Neural cell (in vitro differentiated cells): ENCODE measurements at regions not wholly inside any gene's neighbourhood (a gene's known extent, or its start where the extent isn't known, plus 50 kb on each side); places are given as distances from the start of the nearest gene placed in this dataset.

Experiments
- H2AFZ ChIP-seq: fragments of 200-600, 300-800 bp; sonication (generic), shearing (Covaris generic); 2 replicates; pipeline ENCODE4 v1.6.0; 2014; ENCODE audit warnings: low read depth, mild to moderate bottlenecking, antibody characterized with exemption, low read length, moderate library complexity
- H3F3A ChIP-seq: fragments of 200-600 bp; shearing (Covaris generic); 2 replicates; pipeline ENCODE4 v1.6.1; 2016; ENCODE audit warnings: mild to moderate bottlenecking, moderate library complexity, mixed read lengths, antibody characterized with exemption, low read length; ENCODE audit not compliant: insufficient read depth, poor library complexity, severe bottlenecking
- H3K27ac ChIP-seq: fragments of 200-600, 300-800 bp; sonication (generic), shearing (Covaris generic); 2 replicates; pipeline ENCODE4 v1.5.1; 2014; ENCODE audit warnings: mild to moderate bottlenecking, low read length, moderate library complexity
- H3K27me3 ChIP-seq: fragments of 300-800, 200-600 bp; sonication (generic), shearing (Covaris generic); 2 replicates; pipeline ENCODE4 v1.6.0; 2014; ENCODE audit warnings: mild to moderate bottlenecking, low read depth, low read length, moderate library complexity; ENCODE audit not compliant: insufficient read depth
- H3K36me3 ChIP-seq: fragments of 300-800, 200-600 bp; sonication (generic), shearing (Covaris generic); 2 replicates; pipeline ENCODE4 v1.5.1; 2014; ENCODE audit warnings: mild to moderate bottlenecking, antibody characterized with exemption, low read length, moderate library complexity; ENCODE audit not compliant: insufficient read depth
- H3K4me2 ChIP-seq: fragments of 300-800, 200-600 bp; sonication (generic), shearing (Covaris generic); 2 replicates; pipeline ENCODE4 v1.6.0; 2014; ENCODE audit warnings: mild to moderate bottlenecking, low read length
- H3K4me3 ChIP-seq: fragments of 300-800, 200-600 bp; sonication (generic), shearing (Covaris generic); 2 replicates; pipeline ENCODE4 v1.5.1; 2014; ENCODE audit warnings: mild to moderate bottlenecking, low read length, moderate library complexity
- H3K79me2 ChIP-seq: fragments of 200-600 bp; shearing (Covaris generic); replicated peaks from 2 replicates; pipeline ENCODE4 v1.6.0; 2014; ENCODE audit warnings: mild to moderate bottlenecking, low read length, moderate library complexity; ENCODE audit not compliant: insufficient read depth
- H3K9ac ChIP-seq: fragments of 300-800, 200-600 bp; sonication (generic), shearing (Covaris generic); 2 replicates; pipeline ENCODE4 v1.6.1; 2016; ENCODE audit warnings: mild to moderate bottlenecking, low read length, mixed read lengths
- H3K9me2 ChIP-seq: fragments of 200-600 bp; shearing (Covaris generic); 2 replicates; pipeline ENCODE4 v1.6.1; 2016; ENCODE audit warnings: mild to moderate bottlenecking, low read length, mixed read lengths; ENCODE audit not compliant: insufficient read depth
- H3K9me3 ChIP-seq: fragments of 200-600, 300-800 bp; sonication (generic), shearing (Covaris generic); 2 replicates; pipeline ENCODE4 v1.6.1; 2016; ENCODE audit warnings: mild to moderate bottlenecking, mixed run types, low read length, moderate library complexity, mixed read lengths
- H4K20me1 ChIP-seq: fragments of 200-600 bp; shearing (Covaris generic); 2 replicates; pipeline ENCODE4 v1.6.1; 2016; ENCODE audit warnings: mild to moderate bottlenecking, mixed run types; ENCODE audit not compliant: insufficient read depth
- CTCF ChIP-seq: fragments of 450-650 bp; IDR thresholded peaks from 2 replicates; pipeline ENCODE4 v1.5.1; 2014; ENCODE audit warnings: antibody characterized with exemption, mild to moderate bottlenecking, moderate library complexity; ENCODE audit not compliant: poor library complexity, severe bottlenecking
- EP300 ChIP-seq: fragments of 450-650 bp; conservative IDR thresholded peaks from 2 replicates; pipeline ENCODE4 v1.6.1; 2014; ENCODE audit warnings: antibody characterized with exemption, mild to moderate bottlenecking, moderate library complexity; ENCODE audit not compliant: poor library complexity, severe bottlenecking
- EZH2 ChIP-seq: fragments of 200-600, 300-800 bp; shearing (Covaris generic), sonication (generic); IDR thresholded peaks from 2 replicates; pipeline ENCODE4 v1.6.1; 2014; ENCODE audit warnings: antibody characterized with exemption, low read length, borderline replicate concordance, mild to moderate bottlenecking; ENCODE audit not compliant: insufficient read depth, poor library complexity, severe bottlenecking
- MXI1 ChIP-seq: fragments of 450-650 bp; conservative IDR thresholded peaks from 2 replicates; pipeline ENCODE4 v1.6.1; 2014; ENCODE audit warnings: antibody characterized with exemption, mild to moderate bottlenecking; ENCODE audit not compliant: poor library complexity, severe bottlenecking
- POLR2AphosphoS5 ChIP-seq: IDR thresholded peaks from 2 replicates; pipeline ENCODE4 v1.6.1; 2012
- RAD21 ChIP-seq: fragments of 450-650 bp; conservative IDR thresholded peaks from 2 replicates; pipeline ENCODE4 v1.6.1; 2014; ENCODE audit warnings: antibody characterized with exemption, mild to moderate bottlenecking, moderate library complexity
- REST ChIP-seq: IDR thresholded peaks from 2 replicates; pipeline ENCODE4 v1.6.1; 2012; ENCODE audit warnings: borderline replicate concordance
- SMC3 ChIP-seq: fragments of 450-650 bp; conservative IDR thresholded peaks from 2 replicates; pipeline ENCODE4 v1.6.1; 2014; ENCODE audit warnings: antibody characterized with exemption, mild to moderate bottlenecking, moderate library complexity; ENCODE audit not compliant: poor library complexity
- TAF1 ChIP-seq: IDR thresholded peaks from 2 replicates; pipeline ENCODE4 v1.6.1; 2012; ENCODE audit warnings: low read depth

GRCh38 chr2:111220962-111221361 is 100.2 kb downstream of the BCL2L11 start:
- no peak overlapping the region for H3K27ac ChIP-seq
- TF ChIP-seq MXI1, result no peak
- H3K9me3 ChIP-seq, result no peaks in the 10 kb centered on the region

GRCh38 chr2:111221701-111222100 is 101.0 kb downstream of the BCL2L11 start:
- Histone ChIP-seq H3K27me3 (no peaks in the 10 kb centered on the region), H3K4me3 (no peak overlapping the region)

More at GRCh38 chr2:111220962-111221361, 100.2 kb downstream of the BCL2L11 start:
- Histone ChIP-seq H2AFZ (no peak overlapping the region), H4K20me1 (no peaks in the 10 kb centered on the region), H3K36me3 (no peaks in the 10 kb centered on the region), H3K4me3 (no peak overlapping the region), H3K79me2 (no peaks in the 10 kb centered on the region), H3K9me2 (no peaks in the 10 kb centered on the region), H3K9ac (no peak overlapping the region), H3K4me2 (no peak overlapping the region), H3F3A (no peaks in the 10 kb centered on the region), H3K27me3 (no peaks in the 10 kb centered on the region)

More at GRCh38 chr2:111221701-111222100, 101.0 kb downstream of the BCL2L11 start:
- no peaks in the 10 kb centered on the region for H3K36me3 ChIP-seq
- H3K4me2 ChIP-seq, result no peak overlapping the region
- no peak overlapping the region for H2AFZ ChIP-seq
- no peaks in the 10 kb centered on the region for H3K79me2 ChIP-seq
- no peaks in the 10 kb centered on the region for H3K9me2 ChIP-seq
- no peak overlapping the region for H3K27ac ChIP-seq
- H3K9ac ChIP-seq, result no peak overlapping the region
- TF ChIP-seq EZH2 (no peak), POLR2AphosphoS5 (no peak), CTCF (no peak), REST (no peak), RAD21 (no peak), TAF1 (no peak), MXI1 (no peak), EP300 (no peak), SMC3 (no peak)
- H3K9me3 ChIP-seq, result no peaks in the 10 kb centered on the region
- no peaks in the 10 kb centered on the region for H4K20me1 ChIP-seq
- no peaks in the 10 kb centered on the region for H3F3A ChIP-seq
